ENCODE measurements at regions not wholly inside any gene's neighbourhood (a gene's known extent, or its start where the extent isn't known, plus 50 kb on each side); places are given as distances from the start of the nearest gene placed in this dataset.
A peak's percentile ranks its signal among the peaks of the same experiment; 100 is the strongest.
"Not testable (repeated sequence)": the region's sequence is repeated elsewhere in the genome, so short reads cannot be mapped to it uniquely, and the experiment has no call there.

DNA sequence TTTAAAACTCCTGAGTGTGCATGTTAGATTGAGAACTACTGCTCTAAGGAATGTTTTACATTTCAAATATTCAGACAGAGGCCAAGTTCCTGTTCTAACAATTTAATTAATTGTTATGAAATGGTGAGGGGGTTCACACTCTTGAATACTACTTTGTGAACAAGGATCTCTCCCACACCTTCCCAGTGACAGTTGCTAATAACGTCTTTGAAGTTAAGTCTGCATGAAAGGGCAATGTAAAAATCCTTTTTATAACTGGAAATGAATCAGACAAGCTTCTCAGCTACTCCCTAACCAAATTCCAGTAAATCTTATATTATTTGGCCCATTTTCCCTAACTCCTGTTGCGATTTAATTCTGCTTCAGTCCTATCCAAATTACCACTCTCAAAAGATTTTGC is 828.5 kb upstream of the ADAMTS5 start:
- no peak for DNase-seq

DNA sequence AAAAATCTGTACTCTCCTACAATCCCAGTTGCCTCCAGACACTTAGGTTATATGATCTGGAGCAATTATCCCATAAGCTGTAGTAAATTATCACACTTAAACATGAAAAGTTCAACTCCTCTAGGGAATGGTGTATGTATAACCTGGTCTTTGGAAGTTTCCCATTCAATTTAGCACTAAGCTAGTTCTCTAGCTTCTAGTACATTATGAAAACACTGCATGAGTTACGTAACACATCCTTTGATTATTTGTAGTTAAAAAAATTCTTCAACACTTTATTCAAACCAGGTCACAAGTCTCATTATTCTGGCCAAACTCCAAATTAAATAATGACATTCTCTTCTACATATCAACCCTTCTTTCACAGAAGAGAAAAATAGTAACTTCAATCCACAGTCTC is 827.0 kb upstream of the ADAMTS5 start:
- no peak for DNase-seq

DNA sequence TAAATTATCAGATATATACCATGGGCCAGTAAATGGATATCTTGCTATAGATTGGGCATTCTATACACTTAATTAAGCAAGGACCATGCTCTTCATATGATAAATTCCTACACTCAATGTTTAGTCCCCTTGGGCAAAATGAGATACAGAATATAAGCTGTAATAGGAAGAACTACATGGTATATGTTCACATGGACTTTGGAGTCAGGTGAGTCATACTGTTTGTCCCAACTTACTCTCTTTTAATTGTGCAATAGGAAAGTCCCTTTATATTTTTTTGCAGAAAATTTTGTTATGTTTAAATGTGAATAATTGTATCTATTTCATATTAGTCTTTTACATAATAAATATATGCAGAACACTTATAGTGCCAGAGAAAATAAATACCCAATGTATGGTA is 820.2 kb upstream of the ADAMTS5 start:
- no peak for DNase-seq

DNA sequence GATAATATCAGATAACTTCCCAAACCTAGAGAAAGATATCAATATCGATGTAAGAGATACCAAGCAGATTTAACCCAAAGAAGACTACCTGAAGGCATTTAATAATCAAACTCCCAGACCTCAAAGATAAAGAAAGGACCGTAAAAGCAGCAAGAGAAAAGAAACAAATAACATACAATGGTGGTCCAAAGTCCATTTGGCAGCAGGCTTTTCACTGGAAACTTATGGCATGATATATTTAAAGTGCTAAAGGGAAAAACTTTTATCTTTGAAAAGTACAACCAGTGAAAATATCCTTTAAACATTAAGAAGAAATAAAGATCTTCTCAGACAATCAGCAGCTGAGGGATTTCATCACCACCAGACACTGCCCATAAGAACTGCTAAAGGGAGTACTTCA is 812.7 kb upstream of the ADAMTS5 start:
- DNase-seq, result no peak

- DNase-seq, result no peak
These were observed 810.2 kb upstream of the ADAMTS5 start for GRCh38 chr21:27776925-27777553.

GRCh38 chr21:27772816-27773215 is 805.9 kb upstream of the ADAMTS5 start:
- no peak for DNase-seq

DNA sequence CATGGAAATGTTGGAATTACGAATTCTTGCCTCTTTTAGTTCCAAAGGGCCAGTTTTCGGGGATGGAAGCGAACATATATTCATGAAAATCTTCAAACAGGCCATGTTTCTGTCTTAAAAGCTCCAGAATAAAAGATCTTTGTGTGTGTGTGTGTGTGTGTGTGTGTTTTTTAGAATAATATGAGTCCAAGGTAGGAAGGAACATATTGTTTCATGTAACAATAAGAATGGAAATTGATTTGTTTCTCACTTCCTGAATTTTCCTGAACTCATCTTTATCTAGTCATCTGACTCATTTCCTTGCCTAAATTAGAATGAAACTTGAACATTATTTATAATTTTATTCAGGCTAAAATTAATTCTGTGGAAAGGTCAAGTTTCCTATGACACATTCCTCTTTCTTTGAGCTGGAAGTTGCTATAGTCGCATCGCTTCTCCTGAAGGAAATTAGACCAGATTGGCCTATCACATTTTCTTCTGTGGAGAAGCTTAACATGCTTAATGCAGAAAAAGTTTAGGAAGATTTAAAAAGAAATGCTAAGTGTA is 805.1 kb upstream of the ADAMTS5 start:
- no peak for DNase-seq

DNA sequence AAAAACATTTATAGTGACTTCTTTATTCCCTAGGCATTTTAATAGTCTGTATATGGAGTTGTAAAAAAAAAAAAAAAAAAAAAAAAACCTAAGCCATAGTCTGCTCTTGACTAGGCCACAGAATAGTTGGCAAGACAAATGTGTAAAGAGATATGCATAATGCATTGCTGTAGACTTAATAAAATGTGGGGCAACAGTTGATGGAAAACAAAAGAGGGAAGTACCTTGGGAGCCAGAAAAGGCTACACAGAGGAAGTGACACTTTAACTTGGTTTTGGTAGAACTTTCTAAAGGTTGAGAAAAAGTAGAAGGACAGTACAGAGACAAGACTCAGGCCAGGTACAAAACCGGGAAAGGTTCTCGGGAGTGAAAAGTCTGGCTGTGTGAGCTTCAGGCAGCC is 802.9 kb upstream of the ADAMTS5 start:
- peak; percentile 34 to 69 for DNase-seq

DNA sequence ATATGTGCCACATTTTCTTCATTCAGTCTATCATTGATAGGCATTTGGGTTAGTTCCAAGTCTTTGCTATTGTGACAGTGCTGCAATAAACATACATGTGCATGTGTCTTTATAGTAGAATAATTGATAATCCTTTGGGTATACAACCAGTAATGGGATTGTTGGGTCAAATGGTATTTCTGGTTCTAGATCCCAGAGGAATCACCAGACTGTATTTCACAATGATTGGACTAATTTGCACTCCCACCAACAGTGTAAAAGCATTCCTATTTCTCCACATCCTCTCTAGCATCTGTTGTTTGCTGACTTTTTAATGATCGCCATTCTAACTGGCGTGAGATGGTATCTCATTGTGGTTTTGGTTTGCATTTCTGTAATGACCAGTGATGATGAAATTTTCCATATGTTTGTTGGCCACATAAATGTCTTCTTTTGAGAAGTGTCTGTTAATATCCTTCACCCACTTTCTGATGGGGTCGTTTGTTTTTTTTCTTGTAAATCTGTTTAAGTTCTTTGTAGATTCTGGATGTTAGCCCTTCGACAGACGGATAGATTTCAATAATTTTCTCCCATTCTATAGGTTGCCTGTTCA is 801.3 kb upstream of the ADAMTS5 start:
- DNase-seq, result not testable (repeated sequence)

DNA sequence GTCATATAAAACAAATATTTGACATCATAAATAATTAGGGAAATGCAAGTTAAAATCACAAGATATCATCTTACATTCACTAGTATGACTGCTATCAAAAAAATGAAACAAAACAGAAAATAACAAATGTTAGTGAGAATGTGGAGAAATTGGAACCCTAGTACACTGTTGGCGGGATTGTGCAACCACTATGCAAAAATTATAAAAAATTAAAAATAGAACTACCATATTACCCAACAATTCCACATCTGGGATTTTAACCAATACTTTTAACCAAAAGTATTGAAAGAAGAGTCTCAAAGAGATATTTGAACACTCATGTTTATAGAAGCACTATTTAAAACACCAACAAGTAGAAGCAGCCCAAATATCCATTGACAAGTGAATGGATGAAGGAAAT is 797.2 kb upstream of the ADAMTS5 start:
- no peak for DNase-seq

GRCh38 chr21:27761623-27762022 is 794.7 kb upstream of the ADAMTS5 start:
- DNase-seq, result no peak

DNA sequence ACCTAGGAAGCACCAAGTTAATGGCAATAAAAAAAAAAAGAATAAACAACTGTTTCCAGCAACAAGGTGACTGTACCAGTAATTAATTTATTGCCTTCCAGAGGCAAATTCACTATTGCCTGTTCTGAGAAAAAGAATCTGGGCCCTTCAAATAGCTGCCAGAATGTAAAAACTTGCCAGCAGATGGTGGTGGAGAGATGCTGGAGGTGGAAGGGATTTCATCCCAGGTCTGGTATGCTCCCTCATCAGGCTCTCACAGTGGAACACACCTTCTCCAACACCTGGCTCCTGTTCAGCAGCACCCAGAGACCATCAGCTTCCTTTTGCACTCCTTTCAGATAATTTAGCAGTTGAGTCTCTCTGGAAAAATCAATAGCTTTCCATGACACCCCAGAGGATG is 792.9 kb upstream of the ADAMTS5 start:
- DNase-seq, result no peak

DNA sequence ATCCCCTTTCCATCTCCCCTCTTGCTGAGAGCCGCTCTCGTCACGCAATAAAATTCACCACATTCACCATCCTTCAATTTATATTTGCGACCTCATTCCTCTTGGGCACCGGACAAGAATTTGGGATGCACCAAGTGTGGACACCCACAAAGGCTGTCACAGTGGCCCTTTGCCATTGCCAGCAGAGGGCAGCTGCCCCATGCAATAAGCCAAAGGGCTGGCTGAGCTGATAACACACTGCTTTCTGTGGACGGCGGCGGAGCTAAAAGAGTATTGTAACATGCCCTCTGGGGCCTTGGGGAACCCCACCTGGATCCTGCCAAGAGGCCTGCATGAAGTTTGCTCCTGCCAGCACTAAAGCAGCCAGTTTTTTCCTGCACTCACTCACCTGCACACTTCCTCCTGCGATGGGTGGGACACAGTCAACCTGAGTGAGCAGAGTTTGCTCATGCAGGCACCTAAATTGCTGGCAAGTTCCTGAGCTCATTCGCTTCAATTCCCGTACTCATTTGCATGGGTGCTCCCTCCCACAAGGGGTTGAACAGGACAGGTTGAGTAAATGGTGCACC is 792.3 kb upstream of the ADAMTS5 start:
- no peak for DNase-seq

GRCh38 chr21:27756191-27756590 is 789.3 kb upstream of the ADAMTS5 start:
- DNase-seq, result no peak

DNA sequence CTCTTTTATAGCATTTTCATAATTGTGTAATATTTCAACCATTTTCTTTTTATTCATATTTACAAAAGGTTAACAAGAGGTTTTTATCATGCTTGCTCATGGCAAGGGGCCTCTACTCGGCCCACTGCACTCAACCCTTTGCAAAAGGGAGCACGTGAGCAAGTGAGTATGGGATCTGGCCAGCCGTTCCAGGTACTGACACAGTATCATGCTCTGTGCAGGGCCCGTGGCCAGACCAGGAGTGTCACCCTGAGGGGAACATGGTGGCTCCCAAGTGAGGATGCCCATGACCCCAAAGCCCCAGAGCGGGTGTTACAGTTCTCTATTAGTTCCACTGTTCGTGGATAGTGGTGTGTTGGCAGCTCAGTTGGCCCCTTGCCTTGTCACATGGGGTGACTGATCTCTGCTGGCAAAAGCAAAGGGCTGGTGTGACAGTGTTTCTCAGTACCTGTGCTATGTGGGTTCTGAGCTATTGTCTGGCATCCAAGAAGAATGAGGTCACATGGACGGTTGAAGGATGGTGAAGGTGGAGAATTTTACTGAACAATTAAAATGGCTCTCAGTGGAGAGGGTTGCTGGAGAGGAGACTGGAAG is 777.2 kb upstream of the ADAMTS5 start:
- DNase-seq, result no peak

- DNase-seq, result no peak
These were observed 774.8 kb upstream of the ADAMTS5 start for GRCh38 chr21:27741736-27742135.

- DNase-seq, result no peak
These were observed 773.2 kb upstream of the ADAMTS5 start for GRCh38 chr21:27740084-27740483.

DNA sequence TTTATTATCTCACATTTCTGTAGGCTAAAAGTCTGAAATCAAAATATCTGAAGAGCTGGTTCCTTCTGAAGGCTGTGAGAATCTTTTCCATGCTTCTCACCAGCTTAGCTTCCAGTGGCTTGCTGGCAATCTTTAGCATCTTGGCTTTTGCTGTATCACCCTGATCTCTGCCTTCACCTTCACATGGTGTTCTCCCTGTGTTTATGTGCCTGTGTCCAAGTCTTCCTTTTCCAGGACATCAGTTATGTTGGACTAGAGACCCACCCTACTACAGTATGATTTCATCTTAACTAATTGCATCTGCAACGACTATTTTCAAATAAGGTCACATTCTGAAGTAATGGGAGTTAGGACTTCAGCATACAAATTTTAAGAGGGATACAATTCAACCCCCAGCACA is 772.3 kb upstream of the ADAMTS5 start:
- DNase-seq, result no peak

- DNase-seq, result no peak
These were observed 768.8 kb upstream of the ADAMTS5 start for GRCh38 chr21:27735699-27736098.

DNA sequence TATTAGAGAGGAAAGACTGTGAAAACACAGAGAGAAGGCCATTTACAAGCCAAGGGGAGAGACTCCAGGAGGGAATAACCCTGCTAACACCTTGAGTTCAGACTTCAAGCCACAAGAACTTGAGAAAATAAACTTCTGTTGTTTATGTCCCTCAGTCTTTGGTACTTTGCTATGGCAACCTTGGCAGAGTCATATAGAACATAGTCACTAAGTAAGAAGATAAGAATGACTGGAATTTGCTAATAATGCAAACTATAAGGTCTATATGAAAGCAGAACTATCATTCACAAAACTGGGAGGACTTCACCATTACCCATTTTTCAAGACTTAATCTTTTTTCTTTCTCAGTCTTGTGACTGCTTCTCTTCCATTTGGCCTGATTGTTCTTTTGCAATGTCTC is 767.3 kb upstream of the ADAMTS5 start:
- DNase-seq, result no peak

DNA sequence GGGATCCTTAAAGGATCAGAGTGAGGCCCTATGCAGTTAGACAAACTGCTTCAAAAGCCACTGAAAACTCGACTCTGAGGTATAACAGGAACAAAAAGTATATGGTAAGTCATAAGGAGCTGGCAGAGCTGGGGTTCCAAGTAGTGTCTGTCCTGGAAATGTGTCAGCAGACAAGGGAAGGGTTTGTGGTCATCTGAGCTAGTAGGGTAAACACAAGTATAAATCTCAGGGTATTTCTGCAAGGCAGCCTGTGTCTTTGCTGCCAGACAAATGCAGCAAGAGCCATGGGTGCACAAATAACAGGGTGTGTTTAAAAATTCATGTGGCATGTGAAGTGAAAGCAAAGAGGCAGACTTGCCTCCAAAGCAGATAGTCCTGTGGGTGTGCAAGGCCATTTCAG is 759.0 kb upstream of the ADAMTS5 start:
- no peak for DNase-seq

- no peak for DNase-seq
These were observed 755.2 kb upstream of the ADAMTS5 start for GRCh38 chr21:27722095-27722494.

GRCh38 chr21:27721675-27722074 is 754.8 kb upstream of the ADAMTS5 start:
- DNase-seq, result no peak

GRCh38 chr21:27719226-27719625 is 752.3 kb upstream of the ADAMTS5 start:
- no peak for DNase-seq
